HEK293 (cell line): ENCODE measurements at regions not wholly inside any gene's neighbourhood (a gene's known extent, or its start where the extent isn't known, plus 50 kb on each side); places are given as distances from the start of the nearest gene placed in this dataset.

Experiments used
- CTCF ChIA-PET: fragments of 350-600 bp; formaldehyde crosslinking; extraction: SDS; loops from one replicate; lab custom pipeline; 2021; ENCODE audit warnings: antibody characterized with exemption; lab: Yijun Ruan, JAX
- POLR2A ChIA-PET: fragments of 300-600 bp; formaldehyde crosslinking; extraction: SDS; loops from one replicate; lab custom pipeline; 2020; ENCODE audit warnings: antibody characterized with exemption, inconsistent platforms; lab: Yijun Ruan, JAX
- H3K27ac ChIP-seq: fragments of 200-500 bp; sonication (Bioruptor generic); 2 replicates; pipeline ENCODE4 v1.5.1; 2014; ENCODE audit warnings: low read depth, low read length, control low read depth, inconsistent platforms; ENCODE audit errors: extremely low read depth
- H3K36me3 ChIP-seq, 2 experiments: fragments of 200-500 bp in 1 of 2; sonication (Bioruptor generic) in 1 of 2; 1 replicate in 1 of 2; 2 replicates in 1 of 2; pipeline ENCODE4 v1.5.1; 2014 to 2017; ENCODE audit warnings: inconsistent platforms in 2 of 2, low read length in 2 of 2; ENCODE audit not compliant: control insufficient read depth in 2 of 2, insufficient read depth in 1 of 2
- H3K4me1 ChIP-seq: fragments of 200-500 bp; sonication (Bioruptor generic); 2 replicates; pipeline ENCODE4 v1.5.1; 2014; ENCODE audit warnings: mild to moderate bottlenecking, low read length, inconsistent platforms; ENCODE audit not compliant: control insufficient read depth, insufficient read depth
- H3K4me3 ChIP-seq: 2 replicates; pipeline ENCODE4 v1.5.1; 2011; ENCODE audit warnings: low read depth, mild to moderate bottlenecking, control low read depth, low read length, moderate library complexity
- H3K9me3 ChIP-seq: fragments of 200-500 bp; sonication (Bioruptor generic); 2 replicates; pipeline ENCODE4 v1.5.1; 2014; ENCODE audit warnings: low read depth, low read length, inconsistent platforms; ENCODE audit not compliant: control insufficient read depth, insufficient read depth
- BCL6B ChIP-seq: fragments of 450-650 bp; formaldehyde crosslinking; IDR thresholded peaks from 2 replicates; pipeline ENCODE4 v1.5.1; 2017; ENCODE audit warnings: missing biosample characterization, missing genetic modification characterization
- FEZF1 ChIP-seq: fragments of 450-650 bp; formaldehyde crosslinking; IDR thresholded peaks from 2 replicates; pipeline ENCODE4 v1.5.1; 2016; ENCODE audit warnings: missing biosample characterization, missing genetic modification characterization
- HOXD13 ChIP-seq: sonication (generic); formaldehyde crosslinking; IDR thresholded peaks from 2 replicates; pipeline ENCODE4 v1.8.0; 2022; ENCODE audit warnings: missing genetic modification reagents, borderline replicate concordance
- KLF8 ChIP-seq: fragments of 450-650 bp; formaldehyde crosslinking; IDR thresholded peaks from 2 replicates; pipeline ENCODE4 v1.5.1; 2016; ENCODE audit warnings: missing biosample characterization, missing genetic modification characterization
- MZF1 ChIP-seq: fragments of 450-650 bp; formaldehyde crosslinking; IDR thresholded peaks from 2 replicates; pipeline ENCODE4 v1.5.1; 2017; ENCODE audit warnings: missing biosample characterization, missing genetic modification characterization, borderline replicate concordance
- PRDM2 ChIP-seq: fragments of 450-650 bp; formaldehyde crosslinking; IDR thresholded peaks from 2 replicates; pipeline ENCODE4 v1.5.1; 2016; ENCODE audit warnings: missing biosample characterization, missing genetic modification characterization, borderline replicate concordance
- RBAK ChIP-seq: fragments of 450-650 bp; formaldehyde crosslinking; IDR thresholded peaks from 2 replicates; pipeline ENCODE4 v1.5.1; 2016; ENCODE audit warnings: missing biosample characterization, missing genetic modification characterization
- YY2 ChIP-seq: fragments of 450-650 bp; formaldehyde crosslinking; IDR thresholded peaks from 2 replicates; pipeline ENCODE4 v1.5.1; 2016; ENCODE audit warnings: missing biosample characterization, missing genetic modification characterization
- ZBTB26 ChIP-seq: fragments of 450-650 bp; formaldehyde crosslinking; optimal IDR thresholded peaks from 2 replicates; pipeline ENCODE3; 2016; ENCODE audit warnings: missing biosample characterization, mild to moderate bottlenecking, missing genetic modification characterization
- ZBTB6 ChIP-seq: fragments of 450-650 bp; formaldehyde crosslinking; IDR thresholded peaks from 2 replicates; pipeline ENCODE4 v1.5.1; 2017; ENCODE audit warnings: missing biosample characterization, missing genetic modification characterization
- ZFP37 ChIP-seq: fragments of 450-650 bp; formaldehyde crosslinking; IDR thresholded peaks from 2 replicates; pipeline ENCODE4 v1.5.1; 2016; ENCODE audit warnings: missing biosample characterization, missing genetic modification characterization
- ZNF175 ChIP-seq: fragments of 450-650 bp; formaldehyde crosslinking; IDR thresholded peaks from 2 replicates; pipeline ENCODE4 v1.5.1; 2016; ENCODE audit warnings: missing biosample characterization, missing genetic modification characterization
- ZNF184 ChIP-seq: fragments of 450-650 bp; IDR thresholded peaks from 2 replicates; pipeline ENCODE4 v1.5.1; 2018; ENCODE audit warnings: missing biosample characterization, mild to moderate bottlenecking, missing genetic modification characterization
- ZNF2 ChIP-seq: fragments of 450-650 bp; formaldehyde crosslinking; IDR thresholded peaks from 2 replicates; pipeline ENCODE4 v1.5.1; 2016; ENCODE audit warnings: missing biosample characterization, missing genetic modification characterization
- ZNF202 ChIP-seq: fragments of 450-650 bp; formaldehyde crosslinking; IDR thresholded peaks from 2 replicates; pipeline ENCODE4 v1.5.1; 2016; ENCODE audit warnings: missing biosample characterization, missing genetic modification characterization, borderline replicate concordance
- ZNF48 ChIP-seq: fragments of 450-650 bp; formaldehyde crosslinking; IDR thresholded peaks from 2 replicates; pipeline ENCODE4 v1.5.1; 2016; ENCODE audit warnings: missing biosample characterization, missing genetic modification characterization
- ZNF629 ChIP-seq: fragments of 450-650 bp; formaldehyde crosslinking; IDR thresholded peaks from 2 replicates; pipeline ENCODE4 v1.5.1; 2017; ENCODE audit warnings: missing biosample characterization, missing genetic modification characterization
- ZNF704 ChIP-seq: fragments of 450-650 bp; formaldehyde crosslinking; IDR thresholded peaks from 2 replicates; pipeline ENCODE4 v1.5.1; 2016; ENCODE audit warnings: missing biosample characterization, missing genetic modification characterization
- ZNF792 ChIP-seq: fragments of 450-650 bp; formaldehyde crosslinking; IDR thresholded peaks from 2 replicates; pipeline ENCODE4 v1.5.1; 2016; ENCODE audit warnings: missing biosample characterization, missing genetic modification characterization
- ZNF830 ChIP-seq: fragments of 450-650 bp; IDR thresholded peaks from 2 replicates; pipeline ENCODE4 v1.5.0; 2018; ENCODE audit warnings: missing biosample characterization, missing genetic modification characterization, low read depth, mild to moderate bottlenecking, moderate library complexity
- ZNF843 ChIP-seq: fragments of 450-650 bp; formaldehyde crosslinking; IDR thresholded peaks from 2 replicates; pipeline ENCODE4 v1.5.1; 2016; ENCODE audit warnings: missing biosample characterization, missing genetic modification characterization
- ZSCAN18 ChIP-seq: fragments of 450-650 bp; formaldehyde crosslinking; IDR thresholded peaks from 2 replicates; pipeline ENCODE4 v1.5.1; 2016; ENCODE audit warnings: missing biosample characterization, missing genetic modification characterization
- ZXDB ChIP-seq: fragments of 450-650 bp; formaldehyde crosslinking; IDR thresholded peaks from 2 replicates; pipeline ENCODE4 v1.5.1; 2016; ENCODE audit warnings: missing biosample characterization, missing genetic modification characterization

- H3K4me1 ChIP-seq, result no peaks in the 10 kb centered on the region
- H3K9me3 ChIP-seq, result no peaks in the 10 kb centered on the region
- H3K4me3 ChIP-seq, result no peak overlapping the region
- H3K27ac ChIP-seq, result no peak overlapping the region
- no peaks in the 10 kb centered on the region for H3K36me3 ChIP-seq
- POLR2A ChIA-PET, result no interaction called here
- CTCF ChIA-PET, result interaction anchor here (0.6 kb wide), 2 partner anchors 110 to 260 kb away, joined by 3 to 4 read pairs; no protein-coding TSS in a partner anchor
- TF ChIP-seq RBAK (no peak), ZXDB (tag by site-specific recombination) (no peak), KLF8 (tag by site-specific recombination) (no peak), ZNF184 (no peak), HOXD13 (CRISPR knock-in tag) (no peak), ZNF175 (no peak)
Observed at GRCh38 chr10:130339911-130340310, 203.7 kb downstream of the GLRX3 start.

- POLR2A ChIA-PET, result no interaction called here
- no peak for TF ChIP-seq ZNF202 (tag by site-specific recombination)
- TF ChIP-seq ZFP37 (tag by site-specific recombination), result no peak
- TF ChIP-seq ZNF830 (tag by site-specific recombination), result no peak
- no peak for TF ChIP-seq ZBTB26 (tag by site-specific recombination)
- TF ChIP-seq ZNF629 (tag by site-specific recombination), result no peak
- TF ChIP-seq ZSCAN18 (tag by site-specific recombination), result no peak
- no peak for TF ChIP-seq YY2
- TF ChIP-seq PRDM2 (tag by site-specific recombination), result no peak
- no peak for TF ChIP-seq ZNF704
- no peak for TF ChIP-seq FEZF1
- no peak for TF ChIP-seq ZNF792 (tag by site-specific recombination)
- no peak for TF ChIP-seq ZBTB6 (tag by site-specific recombination)
- no peak for TF ChIP-seq ZNF48 (tag by site-specific recombination)
- TF ChIP-seq BCL6B (tag by site-specific recombination), result no peak
- TF ChIP-seq MZF1, result no peak
- TF ChIP-seq ZNF2 (tag by site-specific recombination), result no peak
- TF ChIP-seq ZNF843 (tag by site-specific recombination), result no peak
Observed at GRCh38 chr10:130340816-130341215, 204.6 kb downstream of the GLRX3 start.

More at GRCh38 chr10:130340816-130341215, 204.6 kb downstream of the GLRX3 start:
- Histone ChIP-seq H3K4me1 (no peaks in the 10 kb centered on the region), H3K4me3 (no peak overlapping the region), H3K36me3 (no peaks in the 10 kb centered on the region), H3K9me3 (no peaks in the 10 kb centered on the region), H3K27ac (no peak overlapping the region)
- CTCF ChIA-PET, result interaction anchor here (0.7 kb wide), 1 partner anchor 128 kb away, joined by 3 read pairs; no protein-coding TSS in a partner anchor
